A549 (cell line): ENCODE measurements at regions not wholly inside any gene's neighbourhood (a gene's known extent, or its start where the extent isn't known, plus 50 kb on each side); places are given as distances from the start of the nearest gene placed in this dataset.

Experiments used
- ATAC-seq, 2 experiments: fragments of 200-7000 bp in 1 of 2; fragments of >200 bp in 1 of 2; cut with Nextera tagmentation in 1 of 2; cut with Tn5 transposase in 1 of 2; 3 replicates each; pipeline versions ENCODE4 v1.8.0 to v1.9.1; 2018 to 2020; ENCODE audit warnings: mild to moderate bottlenecking in 1 of 2, moderate library complexity in 1 of 2
- CTCF ChIA-PET: fragments of 300-600 bp; sonication (Branson Sonifier 250); formaldehyde crosslinking; extraction: SDS; loops from one replicate; lab custom pipeline; 2021; ENCODE audit warnings: antibody characterized with exemption, inconsistent platforms; lab: Yijun Ruan, JAX
- POLR2A ChIA-PET: fragments of 350-600 bp; formaldehyde crosslinking; extraction: SDS; loops from one replicate; lab custom pipeline; 2021; ENCODE audit warnings: antibody characterized with exemption, inconsistent platforms; lab: Yijun Ruan, JAX
- DNase-seq, 2 experiments: peaks; one replicate each; pipeline versions ENCODE4 v3.0.0 to v3.0.0-alpha.2; 2011 to 2016; ENCODE audit warnings: low read depth in 1 of 2, low spot score in 1 of 2
- FAIRE-seq: peaks from 2 replicates; lab custom pipeline; 2011; peaks lifted over from hg19 to GRCh38; lab: Jason Lieb, UNC
- H3K27ac ChIP-seq, 2 experiments: fragments of >200 bp; sonication (Bioruptor Twin); formaldehyde crosslinking; 3 replicates each; pipeline ENCODE4 v1.5.1; 2016 to 2017
- H3K4me1 ChIP-seq: fragments of >200 bp; sonication (Bioruptor Twin); formaldehyde crosslinking; 3 replicates; pipeline ENCODE4 v1.6.1; 2016
- H3K4me2 ChIP-seq: fragments of >200 bp; sonication (Bioruptor Twin); formaldehyde crosslinking; 3 replicates; pipeline ENCODE4 v1.6.1; 2016
- H3K4me3 ChIP-seq: fragments of >200 bp; sonication (Bioruptor Twin); formaldehyde crosslinking; 3 replicates; pipeline ENCODE4 v1.5.1; 2016
- H3K9me3 ChIP-seq: fragments of >200 bp; sonication (Bioruptor Twin); formaldehyde crosslinking; 3 replicates; pipeline ENCODE4 v1.6.1; 2016
- BHLHE40 ChIP-seq: IDR thresholded peaks from 2 replicates; pipeline ENCODE4 v1.6.1; 2012; ENCODE audit warnings: low read depth, low read length, inconsistent platforms
- CBX8 ChIP-seq: fragments of 200-600 bp; sonication (generic); IDR thresholded peaks from 2 replicates; pipeline ENCODE4 v1.6.1; 2016
- CEBPB ChIP-seq, 2 experiments: fragments of >200 bp in 1 of 2; sonication (Bioruptor Twin) in 1 of 2; formaldehyde crosslinking in 1 of 2; IDR thresholded peaks; 2 replicates each; pipeline ENCODE4 v1.6.1; 2012 to 2016
- CHD2 ChIP-seq: fragments of 150-350 bp; IDR thresholded peaks from 2 replicates; pipeline ENCODE4 v1.6.1; 2014; ENCODE audit warnings: low read length; ENCODE audit not compliant: partially characterized antibody
- EHMT2 ChIP-seq: fragments of 200-600 bp; sonication (generic); IDR thresholded peaks from 2 replicates; pipeline ENCODE4 v1.6.1; 2016; ENCODE audit warnings: antibody characterized with exemption, low read depth, mild to moderate bottlenecking, moderate library complexity
- ESRRA ChIP-seq: fragments of 150-350 bp; IDR thresholded peaks from 2 replicates; pipeline ENCODE4 v1.6.1; 2014; ENCODE audit warnings: mild to moderate bottlenecking, low read length, borderline replicate concordance
- FOSB ChIP-seq: fragments of 250-450 bp; sonication (Bioruptor Pico); IDR thresholded peaks from 2 replicates; pipeline ENCODE4 v1.5.0; 2020; ENCODE audit warnings: mild to moderate bottlenecking, moderate library complexity
- FOXS1 ChIP-seq: fragments of 250-450 bp; sonication (Bioruptor Pico); IDR thresholded peaks from 2 replicates; pipeline ENCODE4 v1.5.0; 2020; ENCODE audit warnings: mild to moderate bottlenecking, moderate library complexity
- GATA3 ChIP-seq: IDR thresholded peaks from 2 replicates; pipeline ENCODE4 v1.6.1; 2012; ENCODE audit warnings: borderline replicate concordance
- HDAC2 ChIP-seq: fragments of 200-600 bp; sonication (generic); IDR thresholded peaks from 2 replicates; pipeline ENCODE4 v1.6.1; 2016
- HOXA7 ChIP-seq: fragments of 250-450 bp; sonication (Bioruptor Pico); IDR thresholded peaks from 2 replicates; pipeline ENCODE4 v1.5.0; 2020; ENCODE audit warnings: mild to moderate bottlenecking, moderate library complexity
- JUN ChIP-seq, 2 experiments: fragments of >200 bp; sonication (Bioruptor Twin); formaldehyde crosslinking; IDR thresholded peaks; 2 replicates in 1 of 2; 3 replicates in 1 of 2; pipeline ENCODE4 v1.6.1; 2016 to 2017
- MAFK ChIP-seq: fragments of 450-650 bp; IDR thresholded peaks from 2 replicates; pipeline ENCODE4 v1.6.1; 2014; ENCODE audit not compliant: partially characterized antibody
- MAZ ChIP-seq: fragments of 150-350 bp; IDR thresholded peaks from 2 replicates; pipeline ENCODE4 v1.6.1; 2014; ENCODE audit warnings: antibody characterized with exemption, low read depth, low read length, borderline replicate concordance
- NFE2L2 ChIP-seq: fragments of 150-350 bp; conservative IDR thresholded peaks from 2 replicates; pipeline ENCODE4 v1.6.1; 2014; ENCODE audit warnings: low read length
- PHF8 ChIP-seq: fragments of 200-600 bp; sonication (generic); IDR thresholded peaks from 2 replicates; pipeline ENCODE4 v1.6.1; 2016; ENCODE audit warnings: low read depth, mild to moderate bottlenecking, antibody characterized with exemption, moderate library complexity, borderline replicate concordance
- RARB ChIP-seq: fragments of 250-450 bp; sonication (Bioruptor Pico); IDR thresholded peaks from 2 replicates; pipeline ENCODE4 v1.8.0; 2021; ENCODE audit warnings: mild to moderate bottlenecking, moderate library complexity
- RFX5 ChIP-seq: fragments of 450-650 bp; IDR thresholded peaks from 2 replicates; pipeline ENCODE4 v1.7.1; 2014; ENCODE audit warnings: antibody characterized with exemption, mild to moderate bottlenecking, moderate library complexity
- RNF2 ChIP-seq: fragments of 200-600 bp; sonication (generic); IDR thresholded peaks from 2 replicates; pipeline ENCODE4 v1.6.1; 2016; ENCODE audit warnings: low read depth, mild to moderate bottlenecking, antibody characterized with exemption, moderate library complexity, borderline replicate concordance
- SMC3 ChIP-seq: fragments of >200 bp; sonication (Bioruptor Twin); formaldehyde crosslinking; IDR thresholded peaks from 3 replicates; pipeline ENCODE4 v1.6.1; 2018; ENCODE audit warnings: inconsistent platforms
- TP53 ChIP-seq: fragments of 250-450 bp; sonication (Bioruptor Pico); IDR thresholded peaks from 2 replicates; pipeline ENCODE4 v1.5.0; 2021; ENCODE audit warnings: mild to moderate bottlenecking, moderate library complexity
- ZC3H11A ChIP-seq: fragments of 450-650 bp; IDR thresholded peaks from 2 replicates; pipeline ENCODE4 v1.6.1; 2014; ENCODE audit warnings: antibody characterized with exemption, mild to moderate bottlenecking
- ZNF302 ChIP-seq: fragments of 250-450 bp; sonication (Bioruptor Pico); IDR thresholded peaks from 2 replicates; pipeline ENCODE4 v1.9.0; 2021; ENCODE audit warnings: inconsistent platforms, mild to moderate bottlenecking, moderate library complexity
- ZSCAN20 ChIP-seq: fragments of 250-450 bp; sonication (Bioruptor Pico); IDR thresholded peaks from 2 replicates; pipeline ENCODE4 v1.8.0; 2022; ENCODE audit warnings: mild to moderate bottlenecking, moderate library complexity
- WGBS: methylation state at CpG from one replicate; pipeline ENCODE4 v1.1.6; 2017; ENCODE audit errors: missing lambda C conversion rate; 5-methylcytosine and 5-hydroxymethylcytosine counted together
- TF ChIP-seq, protein P1 (sequence below): fragments of 250-450 bp; sonication (Bioruptor Pico); IDR thresholded peaks from 2 replicates; pipeline ENCODE4 v1.5.0; 2021; ENCODE audit warnings: mild to moderate bottlenecking, moderate library complexity, borderline replicate concordance
- TF ChIP-seq, protein P2 (sequence below): IDR thresholded peaks from 2 replicates; pipeline ENCODE4 v1.6.1; 2012
- TF ChIP-seq, protein P3 (sequence below): IDR thresholded peaks from 2 replicates; pipeline ENCODE4 v1.6.1; 2012; ENCODE audit warnings: low read depth, borderline replicate concordance
- TF ChIP-seq, protein P4 (sequence below): IDR thresholded peaks from 2 replicates; pipeline ENCODE4 v1.6.1; 2012
- TF ChIP-seq, protein P5 (sequence below): fragments of >200 bp; sonication (Bioruptor Twin); formaldehyde crosslinking; IDR thresholded peaks from 3 replicates; pipeline ENCODE4 v1.6.1; 2016
- TF ChIP-seq, protein P6 (sequence below): fragments of 450-650 bp; IDR thresholded peaks from 2 replicates; pipeline ENCODE4 v1.6.1; 2014; ENCODE audit warnings: antibody characterized with exemption

DNA sequence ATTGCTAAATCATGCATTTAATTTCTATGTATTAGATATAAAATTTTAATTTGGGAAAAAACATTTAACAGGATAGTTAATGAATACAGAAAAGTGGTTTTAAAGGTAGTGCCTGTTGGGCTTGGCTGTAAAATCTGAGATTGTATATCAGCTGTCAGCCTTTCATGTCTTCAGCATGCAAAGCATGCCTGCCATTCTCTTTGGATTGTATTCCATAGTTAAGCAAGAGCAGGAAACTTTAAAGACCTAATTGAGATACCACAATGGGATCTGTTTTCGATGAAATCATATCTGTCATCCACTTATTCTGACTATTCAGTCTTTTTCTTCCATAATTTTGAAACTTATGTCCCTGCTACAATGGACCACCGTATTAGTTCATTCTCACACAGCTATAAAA, 451.0 kb upstream of the DDI1 start:
- CTCF ChIA-PET: interaction anchor here (0.9 kb wide), 1 partner anchor 16 kb away, joined by 3 read pairs; no protein-coding TSS in a partner anchor
- POLR2A ChIA-PET: no interaction called here
- TF ChIP-seq CBX8 (no peak), ZC3H11A (no peak), MAFK (no peak), EHMT2 (no peak), TP53 (CRISPR knock-in tag) (no peak), FOSB (CRISPR knock-in tag) (no peak), BHLHE40 (no peak), CEBPB (IDR thresholded peaks at IDR 0.05) (no peak), PHF8 (no peak), FOXS1 (CRISPR knock-in tag) (no peak), CHD2 (no peak), GATA3 (no peak), RARB (CRISPR knock-in tag) (no peak), SMC3 (no peak), MAZ (no peak), HDAC2 (no peak), ZNF302 (CRISPR knock-in tag) (no peak)
- TF ChIP-seq, protein P1, sequence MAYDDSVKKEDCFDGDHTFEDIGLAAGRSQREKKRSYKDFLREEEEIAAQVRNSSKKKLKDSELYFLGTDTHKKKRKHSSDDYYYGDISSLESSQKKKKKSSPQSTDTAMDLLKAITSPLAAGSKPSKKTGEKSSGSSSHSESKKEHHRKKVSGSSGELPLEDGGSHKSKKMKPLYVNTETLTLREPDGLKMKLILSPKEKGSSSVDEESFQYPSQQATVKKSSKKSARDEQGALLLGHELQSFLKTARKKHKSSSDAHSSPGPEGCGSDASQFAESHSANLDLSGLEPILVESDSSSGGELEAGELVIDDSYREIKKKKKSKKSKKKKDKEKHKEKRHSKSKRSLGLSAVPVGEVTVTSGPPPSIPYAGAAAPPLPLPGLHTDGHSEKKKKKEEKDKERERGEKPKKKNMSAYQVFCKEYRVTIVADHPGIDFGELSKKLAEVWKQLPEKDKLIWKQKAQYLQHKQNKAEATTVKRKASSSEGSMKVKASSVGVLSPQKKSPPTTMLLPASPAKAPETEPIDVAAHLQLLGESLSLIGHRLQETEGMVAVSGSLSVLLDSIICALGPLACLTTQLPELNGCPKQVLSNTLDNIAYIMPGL (CRISPR knock-in tag): no peak
- TF ChIP-seq, protein P2, sequence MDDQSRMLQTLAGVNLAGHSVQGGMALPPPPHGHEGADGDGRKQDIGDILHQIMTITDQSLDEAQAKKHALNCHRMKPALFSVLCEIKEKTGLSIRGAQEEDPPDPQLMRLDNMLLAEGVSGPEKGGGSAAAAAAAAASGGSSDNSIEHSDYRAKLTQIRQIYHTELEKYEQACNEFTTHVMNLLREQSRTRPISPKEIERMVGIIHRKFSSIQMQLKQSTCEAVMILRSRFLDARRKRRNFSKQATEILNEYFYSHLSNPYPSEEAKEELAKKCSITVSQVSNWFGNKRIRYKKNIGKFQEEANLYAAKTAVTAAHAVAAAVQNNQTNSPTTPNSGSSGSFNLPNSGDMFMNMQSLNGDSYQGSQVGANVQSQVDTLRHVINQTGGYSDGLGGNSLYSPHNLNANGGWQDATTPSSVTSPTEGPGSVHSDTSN: no peak
- H3K4me1 ChIP-seq: peaks cover 10% of the 10 kb centered on the region
- H3K9me3 ChIP-seq: no peaks in the 10 kb centered on the region
- no peak overlapping the region for H3K4me2 ChIP-seq
- H3K27ac ChIP-seq: no peak overlapping the region
- FAIRE-seq (no peak), ATAC-seq (no peak), DNase-seq (no peak)
- 68% methylated on average over 2 of the region's 2 CpGs for WGBS
- no peak overlapping the region for H3K4me3 ChIP-seq

DNA sequence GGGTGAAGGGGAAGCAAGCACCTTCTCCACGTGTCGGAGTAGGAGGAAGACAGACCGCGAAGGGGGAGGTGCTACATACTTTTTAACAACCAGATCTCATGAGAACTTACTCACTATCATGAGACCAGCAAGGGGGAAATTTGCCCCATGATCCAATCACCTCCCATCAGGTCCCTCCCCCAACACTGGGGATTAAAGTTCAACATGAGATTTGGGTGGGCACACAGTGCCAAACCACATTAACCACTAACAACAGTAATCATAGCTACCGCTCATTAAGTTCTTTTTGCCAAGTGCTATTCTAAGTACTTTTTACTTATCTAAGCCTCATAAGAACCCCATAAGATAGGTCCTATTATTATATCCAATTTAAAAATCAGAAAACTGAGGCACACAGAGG, 450.5 kb upstream of the DDI1 start:
- Histone ChIP-seq H3K9me3 (no peaks in the 10 kb centered on the region), H3K4me1 (peaks cover 10% of the 10 kb centered on the region), H3K4me2 (no peak overlapping the region), H3K27ac (no peak overlapping the region), H3K4me3 (no peak overlapping the region)
- FAIRE-seq (no peak), DNase-seq (no peak), ATAC-seq (no peak)
- TF ChIP-seq CHD2: no peak
- TF ChIP-seq, protein P3, sequence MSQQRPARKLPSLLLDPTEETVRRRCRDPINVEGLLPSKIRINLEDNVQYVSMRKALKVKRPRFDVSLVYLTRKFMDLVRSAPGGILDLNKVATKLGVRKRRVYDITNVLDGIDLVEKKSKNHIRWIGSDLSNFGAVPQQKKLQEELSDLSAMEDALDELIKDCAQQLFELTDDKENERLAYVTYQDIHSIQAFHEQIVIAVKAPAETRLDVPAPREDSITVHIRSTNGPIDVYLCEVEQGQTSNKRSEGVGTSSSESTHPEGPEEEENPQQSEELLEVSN: no peak
- no peak for TF ChIP-seq JUN (IDR thresholded peaks at IDR 0.05)
- TF ChIP-seq RFX5: no peak
- no peak for TF ChIP-seq ESRRA
- TF ChIP-seq MAFK: no peak
- TF ChIP-seq ZSCAN20 (CRISPR knock-in tag): no peak
- TF ChIP-seq, protein P4, sequence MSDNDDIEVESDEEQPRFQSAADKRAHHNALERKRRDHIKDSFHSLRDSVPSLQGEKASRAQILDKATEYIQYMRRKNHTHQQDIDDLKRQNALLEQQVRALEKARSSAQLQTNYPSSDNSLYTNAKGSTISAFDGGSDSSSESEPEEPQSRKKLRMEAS: no peak
- TF ChIP-seq, protein P5, sequence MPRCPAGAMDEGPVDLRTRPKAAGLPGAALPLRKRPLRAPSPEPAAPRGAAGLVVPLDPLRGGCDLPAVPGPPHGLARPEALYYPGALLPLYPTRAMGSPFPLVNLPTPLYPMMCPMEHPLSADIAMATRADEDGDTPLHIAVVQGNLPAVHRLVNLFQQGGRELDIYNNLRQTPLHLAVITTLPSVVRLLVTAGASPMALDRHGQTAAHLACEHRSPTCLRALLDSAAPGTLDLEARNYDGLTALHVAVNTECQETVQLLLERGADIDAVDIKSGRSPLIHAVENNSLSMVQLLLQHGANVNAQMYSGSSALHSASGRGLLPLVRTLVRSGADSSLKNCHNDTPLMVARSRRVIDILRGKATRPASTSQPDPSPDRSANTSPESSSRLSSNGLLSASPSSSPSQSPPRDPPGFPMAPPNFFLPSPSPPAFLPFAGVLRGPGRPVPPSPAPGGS: no peak
- TF ChIP-seq RNF2: no peak
- TF ChIP-seq HOXA7: no peak
- no peak for TF ChIP-seq CEBPB (IDR thresholded peaks at IDR 0.05)
- TF ChIP-seq FOXS1 (CRISPR knock-in tag): no peak
- TF ChIP-seq, protein P6, sequence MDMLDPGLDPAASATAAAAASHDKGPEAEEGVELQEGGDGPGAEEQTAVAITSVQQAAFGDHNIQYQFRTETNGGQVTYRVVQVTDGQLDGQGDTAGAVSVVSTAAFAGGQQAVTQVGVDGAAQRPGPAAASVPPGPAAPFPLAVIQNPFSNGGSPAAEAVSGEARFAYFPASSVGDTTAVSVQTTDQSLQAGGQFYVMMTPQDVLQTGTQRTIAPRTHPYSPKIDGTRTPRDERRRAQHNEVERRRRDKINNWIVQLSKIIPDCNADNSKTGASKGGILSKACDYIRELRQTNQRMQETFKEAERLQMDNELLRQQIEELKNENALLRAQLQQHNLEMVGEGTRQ: no peak
- no peak for TF ChIP-seq NFE2L2
- CTCF ChIA-PET: no interaction called here
- WGBS: 95% methylated on average over 5 of the region's 5 CpGs
- POLR2A ChIA-PET: no interaction called here
